ENCODE measurements at regions not wholly inside any gene's neighbourhood (a gene's known extent, or its start where the extent isn't known, plus 50 kb on each side); places are given as distances from the start of the nearest gene placed in this dataset.
"Not testable (repeated sequence)": the region's sequence is repeated elsewhere in the genome, so short reads cannot be mapped to it uniquely, and the experiment has no call there.

- DNase-seq (ENCODE audit: extremely low read depth, low read depth) = no peak
Measured at GRCh38 chr7:50856806-50857205, 74.1 kb upstream of the GRB10 start.

GRCh38 chr7:50856231-50856630, 73.5 kb upstream of the GRB10 start:
- DNase-seq (ENCODE audit: extremely low read depth, low read depth) = no peak

GRCh38 chr7:50855526-50855925, 72.8 kb upstream of the GRB10 start:
- no peak for DNase-seq (ENCODE audit: extremely low read depth, low read depth)

GRCh38 chr7:50854831-50855230, 72.1 kb upstream of the GRB10 start:
- DNase-seq (ENCODE audit: extremely low read depth, low read depth) = no peak

- DNase-seq (ENCODE audit: extremely low read depth, low read depth) = no peak
Measured at GRCh38 chr7:50854247-50854646, 71.6 kb upstream of the GRB10 start.

GRCh38 chr7:50853311-50853710, 70.6 kb upstream of the GRB10 start:
- no peak for DNase-seq (ENCODE audit: extremely low read depth, low read depth)

- DNase-seq (ENCODE audit: extremely low read depth, low read depth) = no peak
Measured at GRCh38 chr7:50852901-50853300, 70.2 kb upstream of the GRB10 start.

- no peak for DNase-seq (ENCODE audit: extremely low read depth, low read depth)
Measured at GRCh38 chr7:50851891-50852290, 69.2 kb upstream of the GRB10 start.

GRCh38 chr7:50851451-50851850, 68.8 kb upstream of the GRB10 start:
- no peak for DNase-seq (ENCODE audit: extremely low read depth, low read depth)

GRCh38 chr7:50849991-50850390, 67.3 kb upstream of the GRB10 start:
- no peak for DNase-seq (ENCODE audit: extremely low read depth, low read depth)

GRCh38 chr7:50848203-50848602, 65.5 kb upstream of the GRB10 start:
- DNase-seq (ENCODE audit: extremely low read depth, low read depth) = no peak

GRCh38 chr7:50844861-50845260, 62.2 kb upstream of the GRB10 start:
- DNase-seq (ENCODE audit: extremely low read depth, low read depth) = not testable (repeated sequence)

- DNase-seq (ENCODE audit: extremely low read depth, low read depth) = no peak
Measured at GRCh38 chr7:50842041-50842440, 59.3 kb upstream of the GRB10 start.

GRCh38 chr7:50838675-50839377, 56.1 kb upstream of the GRB10 start:
- peak; percentile 12 for DNase-seq (ENCODE audit: extremely low read depth, low read depth)

GRCh38 chr7:50837965-50838364, 55.3 kb upstream of the GRB10 start:
- peak; percentile 33 for DNase-seq (ENCODE audit: extremely low read depth, low read depth)

- DNase-seq (ENCODE audit: extremely low read depth, low read depth) = no peak
Measured at GRCh38 chr7:50836646-50837045, 54.0 kb upstream of the GRB10 start.

- DNase-seq (ENCODE audit: extremely low read depth, low read depth) = no peak
Measured at GRCh38 chr7:50835156-50835555, 52.5 kb upstream of the GRB10 start.

GRCh38 chr7:50834679-50835078, 52.0 kb upstream of the GRB10 start:
- no peak for DNase-seq (ENCODE audit: extremely low read depth, low read depth)

GRCh38 chr7:50834031-50834535, 51.4 kb upstream of the GRB10 start:
- DNase-seq (ENCODE audit: extremely low read depth, low read depth) = no peak

- DNase-seq (ENCODE audit: extremely low read depth, low read depth) = no peak
Measured at GRCh38 chr7:50832744-50833143, 50.0 kb upstream of the GRB10 start.
